Neural cell (in vitro differentiated cells): ENCODE measurements at regions not wholly inside any gene's neighbourhood (a gene's known extent, or its start where the extent isn't known, plus 50 kb on each side); places are given as distances from the start of the nearest gene placed in this dataset.
A peak's percentile ranks its signal among the peaks of the same experiment; 100 is the strongest.

ENCODE experiments used
- H2AFZ ChIP-seq: fragments of 200-600, 300-800 bp; sonication (generic), shearing (Covaris generic); 2 replicates; pipeline ENCODE4 v1.6.0; 2014; ENCODE audit warnings: low read depth, mild to moderate bottlenecking, antibody characterized with exemption, low read length, moderate library complexity
- H3F3A ChIP-seq: fragments of 200-600 bp; shearing (Covaris generic); 2 replicates; pipeline ENCODE4 v1.6.1; 2016; ENCODE audit warnings: mild to moderate bottlenecking, moderate library complexity, mixed read lengths, antibody characterized with exemption, low read length; ENCODE audit not compliant: insufficient read depth, poor library complexity, severe bottlenecking
- H3K27ac ChIP-seq: fragments of 200-600, 300-800 bp; sonication (generic), shearing (Covaris generic); 2 replicates; pipeline ENCODE4 v1.5.1; 2014; ENCODE audit warnings: mild to moderate bottlenecking, low read length, moderate library complexity
- H3K27me3 ChIP-seq: fragments of 300-800, 200-600 bp; sonication (generic), shearing (Covaris generic); 2 replicates; pipeline ENCODE4 v1.6.0; 2014; ENCODE audit warnings: mild to moderate bottlenecking, low read depth, low read length, moderate library complexity; ENCODE audit not compliant: insufficient read depth
- H3K36me3 ChIP-seq: fragments of 300-800, 200-600 bp; sonication (generic), shearing (Covaris generic); 2 replicates; pipeline ENCODE4 v1.5.1; 2014; ENCODE audit warnings: mild to moderate bottlenecking, antibody characterized with exemption, low read length, moderate library complexity; ENCODE audit not compliant: insufficient read depth
- H3K4me2 ChIP-seq: fragments of 300-800, 200-600 bp; sonication (generic), shearing (Covaris generic); 2 replicates; pipeline ENCODE4 v1.6.0; 2014; ENCODE audit warnings: mild to moderate bottlenecking, low read length
- H3K4me3 ChIP-seq: fragments of 300-800, 200-600 bp; sonication (generic), shearing (Covaris generic); 2 replicates; pipeline ENCODE4 v1.5.1; 2014; ENCODE audit warnings: mild to moderate bottlenecking, low read length, moderate library complexity
- H3K79me2 ChIP-seq: fragments of 200-600 bp; shearing (Covaris generic); replicated peaks from 2 replicates; pipeline ENCODE4 v1.6.0; 2014; ENCODE audit warnings: mild to moderate bottlenecking, low read length, moderate library complexity; ENCODE audit not compliant: insufficient read depth
- H3K9ac ChIP-seq: fragments of 300-800, 200-600 bp; sonication (generic), shearing (Covaris generic); 2 replicates; pipeline ENCODE4 v1.6.1; 2016; ENCODE audit warnings: mild to moderate bottlenecking, low read length, mixed read lengths
- H3K9me2 ChIP-seq: fragments of 200-600 bp; shearing (Covaris generic); 2 replicates; pipeline ENCODE4 v1.6.1; 2016; ENCODE audit warnings: mild to moderate bottlenecking, low read length, mixed read lengths; ENCODE audit not compliant: insufficient read depth
- H3K9me3 ChIP-seq: fragments of 200-600, 300-800 bp; sonication (generic), shearing (Covaris generic); 2 replicates; pipeline ENCODE4 v1.6.1; 2016; ENCODE audit warnings: mild to moderate bottlenecking, mixed run types, low read length, moderate library complexity, mixed read lengths
- H4K20me1 ChIP-seq: fragments of 200-600 bp; shearing (Covaris generic); 2 replicates; pipeline ENCODE4 v1.6.1; 2016; ENCODE audit warnings: mild to moderate bottlenecking, mixed run types; ENCODE audit not compliant: insufficient read depth
- CTCF ChIP-seq: fragments of 450-650 bp; IDR thresholded peaks from 2 replicates; pipeline ENCODE4 v1.5.1; 2014; ENCODE audit warnings: antibody characterized with exemption, mild to moderate bottlenecking, moderate library complexity; ENCODE audit not compliant: poor library complexity, severe bottlenecking
- EP300 ChIP-seq: fragments of 450-650 bp; conservative IDR thresholded peaks from 2 replicates; pipeline ENCODE4 v1.6.1; 2014; ENCODE audit warnings: antibody characterized with exemption, mild to moderate bottlenecking, moderate library complexity; ENCODE audit not compliant: poor library complexity, severe bottlenecking
- EZH2 ChIP-seq: fragments of 200-600, 300-800 bp; shearing (Covaris generic), sonication (generic); IDR thresholded peaks from 2 replicates; pipeline ENCODE4 v1.6.1; 2014; ENCODE audit warnings: antibody characterized with exemption, low read length, borderline replicate concordance, mild to moderate bottlenecking; ENCODE audit not compliant: insufficient read depth, poor library complexity, severe bottlenecking
- MXI1 ChIP-seq: fragments of 450-650 bp; conservative IDR thresholded peaks from 2 replicates; pipeline ENCODE4 v1.6.1; 2014; ENCODE audit warnings: antibody characterized with exemption, mild to moderate bottlenecking; ENCODE audit not compliant: poor library complexity, severe bottlenecking
- POLR2AphosphoS5 ChIP-seq: IDR thresholded peaks from 2 replicates; pipeline ENCODE4 v1.6.1; 2012
- RAD21 ChIP-seq: fragments of 450-650 bp; conservative IDR thresholded peaks from 2 replicates; pipeline ENCODE4 v1.6.1; 2014; ENCODE audit warnings: antibody characterized with exemption, mild to moderate bottlenecking, moderate library complexity
- REST ChIP-seq: IDR thresholded peaks from 2 replicates; pipeline ENCODE4 v1.6.1; 2012; ENCODE audit warnings: borderline replicate concordance
- SMC3 ChIP-seq: fragments of 450-650 bp; conservative IDR thresholded peaks from 2 replicates; pipeline ENCODE4 v1.6.1; 2014; ENCODE audit warnings: antibody characterized with exemption, mild to moderate bottlenecking, moderate library complexity; ENCODE audit not compliant: poor library complexity
- TAF1 ChIP-seq: IDR thresholded peaks from 2 replicates; pipeline ENCODE4 v1.6.1; 2012; ENCODE audit warnings: low read depth

DNA sequence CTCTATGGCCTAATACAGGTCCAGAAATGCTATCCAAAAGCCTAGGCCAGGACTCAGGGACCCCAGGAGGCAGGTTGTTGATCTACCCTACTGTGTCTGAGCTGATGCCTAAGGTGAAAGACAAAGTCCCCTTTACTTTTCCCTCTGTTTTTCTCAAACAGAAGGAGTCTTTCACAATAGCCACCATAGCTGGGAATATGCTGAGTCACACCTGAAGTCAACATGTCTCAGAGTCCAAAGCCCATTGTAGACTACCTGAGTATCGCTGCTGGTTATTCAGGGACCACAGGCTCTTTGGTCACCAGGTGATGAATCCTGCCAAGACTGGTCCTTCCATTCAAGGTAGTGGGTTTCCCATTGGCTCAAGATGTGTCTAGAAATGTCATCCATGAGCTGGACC, 562.2 kb downstream of the ACTRT1 start:
- no peak overlapping the region for H3K27ac ChIP-seq
- H3K9ac ChIP-seq = no peak overlapping the region
- TF ChIP-seq CTCF (no peak), SMC3 (no peak), EZH2 (no peak), TAF1 (no peak), EP300 (no peak)
- no peaks in the 10 kb centered on the region for H3K79me2 ChIP-seq
- no peak overlapping the region for H2AFZ ChIP-seq
- no peaks in the 10 kb centered on the region for H4K20me1 ChIP-seq
- H3K27me3 ChIP-seq = no peaks in the 10 kb centered on the region
- H3K4me3 ChIP-seq = no peak overlapping the region
- H3K9me2 ChIP-seq = no peaks in the 10 kb centered on the region
- no peaks in the 10 kb centered on the region for H3F3A ChIP-seq
- H3K9me3 ChIP-seq = no peaks in the 10 kb centered on the region
- H3K36me3 ChIP-seq = no peaks in the 10 kb centered on the region
- H3K4me2 ChIP-seq = no peak overlapping the region

GRCh38 chrX:127466211-127466610, 586.0 kb downstream of the ACTRT1 start:
- Histone ChIP-seq H3K36me3 (no peaks in the 10 kb centered on the region), H3K4me2 (no peak overlapping the region), H3K27ac (no peak overlapping the region), H3F3A (no peaks in the 10 kb centered on the region), H3K9me2 (no peaks in the 10 kb centered on the region), H4K20me1 (no peaks in the 10 kb centered on the region), H3K9ac (no peak overlapping the region), H3K27me3 (no peaks in the 10 kb centered on the region), H3K9me3 (no peaks in the 10 kb centered on the region), H3K4me3 (no peak overlapping the region), H3K79me2 (no peaks in the 10 kb centered on the region), H2AFZ (no peak overlapping the region)
- TF ChIP-seq RAD21 (no peak), EP300 (no peak), POLR2AphosphoS5 (no peak)

DNA sequence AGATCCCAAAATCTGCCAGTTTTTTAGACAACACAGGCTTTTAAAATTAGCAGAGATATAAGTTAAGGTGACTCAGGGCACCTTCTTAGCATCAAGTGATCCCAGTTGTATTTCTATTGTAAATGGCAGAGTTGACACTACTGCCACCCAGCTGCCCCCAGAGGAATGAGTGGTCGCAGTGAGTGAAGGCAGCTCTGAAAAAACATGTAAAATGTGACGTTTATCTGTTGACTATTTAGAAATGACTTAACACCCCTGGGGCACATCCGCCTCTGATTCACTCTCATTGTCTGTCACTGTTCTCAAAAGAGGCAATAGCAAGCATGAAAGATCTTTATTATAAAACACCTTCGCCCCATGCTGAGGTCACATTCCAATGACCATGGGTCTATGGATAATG, 592.4 kb downstream of the ACTRT1 start:
- TF ChIP-seq RAD21 = peak; percentile 14
- no peak for TF ChIP-seq MXI1
- TF ChIP-seq POLR2AphosphoS5 = no peak
- TF ChIP-seq EP300 = peak; percentile 17
- no peak for TF ChIP-seq SMC3
- no peak for TF ChIP-seq EZH2
- TF ChIP-seq REST = no peak
- TF ChIP-seq CTCF = peak; percentile 37
- TF ChIP-seq TAF1 = no peak
- Histone ChIP-seq H3K27ac (no peak overlapping the region), H3K79me2 (no peaks in the 10 kb centered on the region), H3K9ac (no peak overlapping the region), H3K36me3 (no peaks in the 10 kb centered on the region), H3K9me2 (no peaks in the 10 kb centered on the region), H3F3A (no peaks in the 10 kb centered on the region), H3K27me3 (no peaks in the 10 kb centered on the region), H3K9me3 (no peaks in the 10 kb centered on the region), H4K20me1 (no peaks in the 10 kb centered on the region), H3K4me2 (no peak overlapping the region), H3K4me3 (no peak overlapping the region), H2AFZ (no peak overlapping the region)
